HEK293T (cell line): ENCODE measurements at regions not wholly inside any gene's neighbourhood (a gene's known extent, or its start where the extent isn't known, plus 50 kb on each side); places are given as distances from the start of the nearest gene placed in this dataset.

ENCODE experiments used
- FOXK2 ChIP-seq: fragments of 450-650 bp; IDR thresholded peaks from 2 replicates; pipeline ENCODE4 v1.6.1; 2016; ENCODE audit warnings: mild to moderate bottlenecking
- FOXM1 ChIP-seq: fragments of 450-650 bp; IDR thresholded peaks from 2 replicates; pipeline ENCODE4 v1.6.1; 2017; ENCODE audit warnings: mild to moderate bottlenecking, borderline replicate concordance
- L3MBTL2 ChIP-seq: fragments of 450-650 bp; conservative IDR thresholded peaks from 2 replicates; pipeline ENCODE4 v1.6.1; 2016; ENCODE audit warnings: mild to moderate bottlenecking
- SP1 ChIP-seq: fragments of 450-650 bp; IDR thresholded peaks from 2 replicates; pipeline ENCODE4 v1.6.1; 2017
- SUZ12 ChIP-seq: fragments of 450-650 bp; IDR thresholded peaks from 2 replicates; pipeline ENCODE4 v1.6.1; 2016; ENCODE audit warnings: mild to moderate bottlenecking
- ZNF384 ChIP-seq: fragments of 450-650 bp; IDR thresholded peaks from 2 replicates; pipeline ENCODE4 v1.6.1; 2016

- TF ChIP-seq FOXM1 (no peak), SUZ12 (no peak), ZNF384 (no peak), FOXK2 (no peak), L3MBTL2 (no peak), SP1 (no peak)
Observed at GRCh38 chr4:100848841-100849240, 331.0 kb upstream of the EMCN start.
